ENCODE measurements at regions not wholly inside any gene's neighbourhood (a gene's known extent, or its start where the extent isn't known, plus 50 kb on each side); places are given as distances from the start of the nearest gene placed in this dataset.
"Not testable (repeated sequence)": the region's sequence is repeated elsewhere in the genome, so short reads cannot be mapped to it uniquely, and the experiment has no call there.

DNA sequence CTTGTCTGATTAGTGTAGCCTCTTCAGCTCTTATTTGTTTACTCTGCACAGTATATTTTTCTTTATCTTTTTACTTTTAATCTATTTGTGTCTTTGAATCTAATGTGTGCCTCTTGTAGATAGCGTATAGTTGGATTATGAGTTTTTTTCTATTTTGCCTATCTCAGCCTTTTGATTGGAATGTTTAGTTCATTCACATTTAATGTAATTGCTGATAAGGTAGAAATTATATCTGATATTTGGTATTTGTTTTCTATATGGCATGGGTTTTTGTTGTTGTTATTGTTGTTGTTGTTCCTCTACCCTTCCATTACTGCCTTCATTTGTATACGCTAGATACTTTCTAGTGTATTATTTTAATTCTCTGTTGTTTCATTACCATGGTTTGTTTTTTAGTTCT is 131.7 kb upstream of the GRIK3 start:
- no peak for DNase-seq

DNA sequence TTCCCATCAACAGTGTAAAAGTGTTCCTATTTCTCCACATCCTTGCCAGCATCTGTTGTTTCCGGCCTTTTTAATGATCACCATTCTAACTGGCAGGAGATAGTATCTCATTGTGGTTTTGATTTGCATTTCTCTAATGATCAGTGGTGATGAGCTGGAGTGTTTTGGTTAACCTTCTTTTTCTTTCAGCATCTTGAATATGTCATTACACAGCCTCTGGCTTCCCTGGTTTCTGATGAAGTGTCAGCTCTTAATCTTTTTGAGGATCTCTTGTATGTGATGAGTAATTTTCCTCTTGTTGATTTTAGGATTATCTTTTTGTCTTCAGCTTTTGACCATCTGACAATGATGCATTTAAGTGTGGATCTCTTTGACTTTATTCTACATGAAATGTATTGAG is 133.2 kb upstream of the GRIK3 start:
- peak; percentile 59 for DNase-seq

DNA sequence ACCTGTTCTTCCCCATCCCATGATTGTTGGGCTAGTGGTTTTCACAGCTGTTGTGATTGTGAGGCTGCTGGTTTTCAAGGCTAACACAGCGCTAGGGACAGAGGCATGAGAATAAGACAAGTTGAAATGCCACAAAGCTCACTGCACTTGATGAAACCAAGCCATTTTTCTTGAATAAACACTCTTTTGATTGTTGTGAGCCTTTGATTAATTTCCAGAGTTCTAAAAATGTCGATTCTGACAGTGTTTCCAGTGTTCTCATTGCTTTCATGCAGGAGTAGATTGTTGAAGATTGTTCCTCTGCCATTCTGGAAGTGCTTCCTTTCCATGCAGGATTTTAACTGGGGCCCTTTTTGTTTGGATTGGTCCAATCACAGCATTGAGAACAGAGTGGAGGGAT is 134.9 kb upstream of the GRIK3 start:
- no peak for DNase-seq

DNA sequence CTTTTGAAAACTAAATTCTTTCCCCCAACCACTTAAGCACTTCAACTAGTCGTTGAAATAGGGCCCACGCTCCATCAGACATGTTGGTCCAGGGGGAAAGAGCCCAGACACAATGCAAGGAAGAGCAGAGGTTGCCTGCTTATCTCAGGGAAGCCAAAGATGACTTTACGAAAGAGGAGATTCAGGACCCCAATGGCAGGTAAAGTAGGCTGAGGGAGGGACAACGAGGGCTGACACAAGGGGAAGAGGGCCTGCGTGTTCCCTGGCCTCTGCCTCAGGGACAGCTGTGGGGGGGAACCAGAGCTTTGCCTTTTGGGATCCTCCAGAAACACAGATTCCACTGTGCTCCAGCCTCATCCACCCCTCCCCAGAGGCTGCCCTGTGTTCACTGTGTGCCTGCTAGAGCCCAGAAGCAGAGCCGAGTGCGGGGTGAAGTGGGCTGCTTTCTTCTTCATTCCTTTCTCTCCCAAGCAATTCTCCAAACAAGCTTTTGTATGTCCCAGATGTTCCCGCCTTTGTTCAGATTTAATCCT is 135.5 kb upstream of the GRIK3 start:
- DNase-seq, result no peak

DNA sequence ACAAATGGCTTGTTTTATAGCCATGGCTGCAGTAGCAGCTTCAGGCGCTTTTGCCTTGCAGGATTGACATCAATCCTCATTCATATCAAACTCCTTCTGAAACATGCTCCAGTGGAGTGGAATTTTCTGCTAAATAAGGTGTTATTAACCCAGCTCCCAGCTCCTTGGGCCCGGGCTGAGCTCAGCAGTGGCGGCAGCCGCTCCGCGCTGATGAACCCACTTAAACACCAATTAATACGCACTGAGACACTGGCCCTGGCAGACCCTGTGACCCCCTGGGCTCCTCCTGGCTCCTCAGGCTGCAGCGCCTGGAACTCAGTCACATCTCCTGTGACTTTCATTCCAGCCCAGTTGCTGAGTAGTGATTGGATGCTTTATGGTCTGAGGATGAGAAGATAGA is 137.4 kb upstream of the GRIK3 start:
- DNase-seq, result no peak

DNA sequence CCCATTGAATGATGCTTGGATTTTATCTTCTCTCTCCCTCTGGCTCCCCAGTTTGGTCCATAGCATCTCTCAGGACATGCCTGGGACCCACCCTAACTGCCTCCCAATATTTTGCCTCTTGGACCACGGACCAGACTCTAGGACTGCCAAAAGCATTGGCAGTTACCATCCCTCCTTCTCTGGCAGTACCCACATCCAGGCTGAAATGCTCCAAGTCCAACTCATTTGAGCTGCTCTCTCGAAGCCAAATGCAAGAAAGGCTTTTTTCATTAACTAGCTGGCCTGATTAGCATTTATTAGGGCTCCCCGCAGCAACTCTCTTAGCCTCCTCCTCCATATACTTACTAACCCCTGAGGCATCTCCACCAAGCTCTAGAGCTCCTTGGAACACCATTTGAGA is 140.0 kb upstream of the GRIK3 start:
- DNase-seq, result no peak

DNA sequence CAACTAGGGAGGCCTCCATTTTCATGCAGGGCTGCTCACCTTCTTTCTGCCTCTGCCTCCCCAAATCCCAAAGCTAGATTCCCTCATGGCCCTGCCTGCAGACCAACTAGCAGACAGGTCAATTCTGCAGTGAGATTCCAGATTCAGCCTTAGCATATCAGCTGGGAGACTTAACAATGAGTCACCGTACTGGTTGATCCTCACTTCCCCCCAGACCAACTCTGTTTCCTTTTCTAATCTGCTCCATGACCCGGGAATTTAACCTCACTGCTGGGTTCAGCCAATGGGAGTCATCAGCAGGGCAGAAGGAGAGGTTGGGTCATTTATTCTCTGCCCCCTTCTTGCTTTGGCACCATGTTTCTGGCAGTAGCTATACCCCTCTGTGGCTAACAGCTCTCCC is 140.6 kb upstream of the GRIK3 start:
- no peak for DNase-seq

DNA sequence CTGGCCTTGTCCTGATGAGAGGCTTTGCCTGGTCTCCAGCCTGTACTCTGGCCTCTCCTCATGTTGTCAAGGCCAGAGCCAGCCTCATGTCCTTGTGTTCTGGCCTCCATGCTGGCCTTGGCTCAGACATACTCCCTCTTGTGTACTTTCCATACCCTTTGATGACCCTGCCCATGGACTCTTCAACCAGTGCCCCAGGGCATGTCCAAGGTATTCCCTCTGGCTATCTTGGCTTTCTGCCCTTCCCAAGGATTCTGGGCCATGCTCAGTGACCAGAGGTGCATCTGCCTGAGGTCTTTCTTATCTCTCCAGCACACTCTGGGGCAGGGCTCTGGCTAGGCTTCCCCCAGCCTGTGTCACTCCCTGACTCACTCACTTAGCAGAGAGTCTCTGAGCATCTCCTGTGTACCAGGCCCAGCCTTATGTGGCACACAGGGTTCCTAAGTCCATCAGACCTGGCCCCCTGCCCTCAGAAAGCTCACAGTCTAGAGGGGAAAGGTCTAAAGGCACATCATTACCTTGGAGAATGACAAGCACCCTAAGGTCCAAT is 141.4 kb upstream of the GRIK3 start:
- DNase-seq, result no peak

DNA sequence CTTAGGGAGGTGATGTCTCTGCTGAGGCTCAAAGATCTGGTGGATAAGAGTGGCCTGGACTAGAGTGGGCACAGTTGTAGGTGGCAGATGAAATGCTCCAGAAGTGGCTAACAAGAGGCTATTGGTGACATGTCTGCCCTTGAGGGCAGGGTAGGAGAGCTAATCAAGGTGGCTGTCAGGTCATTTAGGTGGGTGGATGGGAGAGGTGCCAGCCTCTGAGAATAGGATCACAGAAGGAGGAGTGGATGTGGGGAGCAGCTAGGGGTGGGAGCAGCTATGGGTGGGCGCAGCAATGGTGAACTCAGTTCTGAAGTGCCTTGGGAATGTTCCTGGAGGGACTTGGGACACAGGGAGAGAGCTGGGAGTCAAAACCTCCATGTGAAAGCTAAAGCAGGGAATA is 142.0 kb upstream of the GRIK3 start:
- DNase-seq, result no peak

DNA sequence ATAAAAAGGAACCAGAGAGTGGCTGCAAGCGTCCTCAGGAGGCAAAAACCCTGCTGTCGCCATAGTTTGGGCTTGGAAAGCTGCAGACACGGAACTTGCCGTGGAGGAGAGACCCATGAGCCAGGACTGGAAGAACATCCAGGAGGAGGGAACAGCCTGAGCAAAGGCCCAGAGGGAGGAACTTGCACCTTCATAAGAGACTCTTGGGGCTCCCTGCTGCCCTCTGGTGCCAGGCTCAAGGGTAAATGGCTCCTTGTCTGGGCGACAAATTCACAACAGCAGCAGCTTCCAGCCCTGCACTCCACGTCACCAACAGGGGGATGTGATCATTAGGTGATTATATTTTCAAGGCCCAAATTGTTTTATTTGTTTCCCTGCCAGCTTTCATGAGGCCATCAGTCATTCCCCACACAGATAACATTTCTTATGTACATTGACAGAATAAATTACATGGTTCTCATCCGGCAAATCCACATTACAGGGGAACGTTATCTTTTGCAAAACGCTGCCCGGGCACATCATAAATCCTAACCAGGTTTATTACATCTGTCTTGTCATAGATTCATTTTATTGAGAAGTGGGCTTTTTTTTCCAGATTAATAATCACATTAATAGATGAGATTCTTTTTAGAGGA is 143.0 kb upstream of the GRIK3 start:
- peak; percentile 62 for DNase-seq

DNA sequence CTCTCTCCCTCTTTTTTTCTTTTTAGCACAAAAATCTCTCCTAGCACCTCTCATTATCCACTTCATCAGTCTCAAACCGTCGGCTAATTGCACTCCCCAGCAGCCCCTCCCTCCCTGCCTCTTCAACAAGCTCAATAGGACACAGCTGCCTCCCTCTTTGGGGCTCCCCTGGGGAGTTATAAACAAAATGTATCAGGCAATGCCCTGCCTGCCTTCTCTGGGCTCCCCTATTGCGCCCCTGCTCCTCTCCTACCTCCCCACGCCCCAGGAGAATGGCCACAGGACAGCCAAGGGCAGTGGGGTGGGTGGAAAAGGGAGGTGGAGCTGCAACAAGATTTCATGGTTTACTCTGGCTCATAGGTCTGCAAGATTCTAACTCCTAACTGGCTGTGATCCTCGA is 147.1 kb upstream of the GRIK3 start:
- DNase-seq, result peak; percentile 55

DNA sequence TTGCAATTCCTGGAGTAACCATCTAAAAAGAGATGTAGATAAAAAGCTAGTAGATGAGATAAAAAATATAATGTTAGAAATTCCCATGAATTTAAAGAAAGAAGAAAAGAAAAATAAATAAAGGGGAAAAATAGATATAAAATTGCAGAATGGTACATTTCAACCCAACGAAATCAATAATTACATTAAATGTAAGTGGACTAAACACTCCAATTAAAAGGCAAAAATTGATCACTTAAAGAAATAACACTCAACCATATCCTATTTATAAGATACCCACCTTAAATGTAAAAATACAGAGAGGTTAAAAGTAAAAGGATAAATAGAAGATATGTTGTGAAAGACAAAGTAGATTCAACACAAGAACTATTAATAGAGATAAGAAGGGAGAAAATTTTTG is 150.5 kb upstream of the GRIK3 start:
- no peak for DNase-seq

DNA sequence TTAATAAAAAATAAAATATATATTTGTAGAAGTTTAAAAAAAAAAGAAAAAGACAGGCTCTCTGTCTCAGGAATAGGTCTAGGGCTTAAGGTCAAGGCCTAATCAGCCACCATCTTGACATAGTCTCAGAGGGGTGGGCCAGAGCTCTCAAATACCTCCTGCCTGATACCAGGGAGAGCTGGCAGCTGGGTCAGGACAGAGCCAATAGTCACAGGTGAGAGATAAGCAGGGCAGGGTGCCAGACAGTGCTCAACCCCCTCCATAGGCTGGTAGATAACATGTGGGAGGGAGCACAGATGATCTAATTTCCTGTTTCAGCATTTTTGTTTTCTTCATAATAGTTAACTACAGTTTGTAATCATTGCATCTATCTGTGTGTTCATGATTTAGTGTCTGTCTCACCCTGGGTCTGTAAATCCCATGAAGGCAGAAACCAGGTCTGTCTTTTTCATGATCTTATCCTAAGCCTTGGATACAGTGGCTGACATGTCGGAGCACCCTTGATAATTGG is 152.0 kb upstream of the GRIK3 start:
- no peak for DNase-seq

DNA sequence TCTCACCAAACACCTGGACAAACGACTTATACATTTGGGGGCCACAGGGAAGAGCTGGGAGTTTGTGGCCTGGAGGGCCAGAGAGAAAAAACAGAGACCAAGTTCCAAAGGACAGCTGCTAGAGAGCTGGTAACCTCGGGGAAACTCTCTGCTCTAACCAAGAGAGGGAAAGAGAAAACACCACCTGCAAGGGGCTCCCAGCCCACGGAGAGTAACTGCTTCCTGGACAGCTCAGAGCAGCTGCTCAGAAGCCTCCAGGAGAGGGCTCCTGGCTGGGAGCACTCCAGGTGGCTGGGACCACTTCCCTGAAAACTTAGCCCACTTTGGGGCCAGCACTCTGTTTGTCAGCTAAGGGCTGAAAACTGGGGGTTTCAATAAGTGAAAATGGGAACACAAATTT is 154.8 kb upstream of the GRIK3 start:
- DNase-seq, result no peak

DNA sequence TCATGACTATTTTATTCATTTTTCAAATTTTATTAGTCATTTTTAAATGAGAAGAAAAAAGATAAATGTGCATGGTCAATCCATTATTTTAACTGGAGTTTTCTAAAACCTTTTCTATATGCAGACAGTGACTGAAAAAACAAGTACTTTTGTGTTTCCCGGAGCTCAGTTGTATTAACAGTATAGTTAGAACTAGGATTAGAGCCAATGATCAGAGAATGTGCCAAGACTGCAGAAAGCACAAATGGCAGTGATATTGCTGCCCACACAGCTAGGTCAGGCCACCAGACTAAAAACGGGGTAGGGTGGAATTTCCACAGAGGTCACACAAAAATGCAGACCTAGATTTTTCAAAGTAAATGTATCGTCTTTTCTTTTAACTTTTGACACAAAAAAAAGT is 163.1 kb upstream of the GRIK3 start:
- DNase-seq, result no peak

DNA sequence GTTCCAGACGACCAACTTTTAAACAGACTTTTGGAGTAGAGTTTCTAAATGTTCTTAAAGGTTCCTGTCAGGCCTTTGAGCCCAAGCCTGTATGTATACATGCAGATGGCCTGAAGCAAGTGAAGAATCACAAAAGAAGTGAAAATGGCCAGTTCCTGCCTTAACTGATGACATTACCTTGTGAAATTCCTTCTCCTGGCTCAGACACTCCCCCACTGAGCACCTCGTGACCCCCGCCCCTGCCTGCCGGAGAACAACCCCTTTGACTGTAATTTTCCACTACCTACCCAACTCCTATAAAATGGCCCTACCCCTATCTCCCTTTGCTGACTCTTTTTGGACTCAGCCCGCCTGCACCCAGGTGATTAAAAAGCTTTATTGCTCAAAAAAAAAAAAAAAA is 180.0 kb upstream of the GRIK3 start:
- DNase-seq, result not testable (repeated sequence)

DNA sequence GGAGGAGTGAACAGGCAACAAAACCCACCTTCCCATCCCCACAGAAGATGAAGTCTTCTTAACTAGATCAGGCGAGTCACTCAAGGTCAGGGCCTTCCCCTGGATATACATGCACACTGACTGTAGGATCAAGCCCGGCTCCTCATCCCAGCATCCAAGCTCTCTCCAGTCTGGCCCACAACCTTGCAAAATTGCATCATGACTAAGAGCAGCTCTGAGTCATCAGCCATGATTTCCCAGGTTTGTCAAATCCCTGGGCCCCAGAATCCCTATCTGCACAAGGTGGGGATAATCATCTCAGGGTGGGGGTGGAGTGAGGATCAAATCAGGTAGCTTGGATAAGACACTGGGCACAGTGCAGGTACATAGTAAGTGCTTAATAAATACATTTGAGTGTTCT is 199.3 kb upstream of the GRIK3 start:
- DNase-seq, result no peak

DNA sequence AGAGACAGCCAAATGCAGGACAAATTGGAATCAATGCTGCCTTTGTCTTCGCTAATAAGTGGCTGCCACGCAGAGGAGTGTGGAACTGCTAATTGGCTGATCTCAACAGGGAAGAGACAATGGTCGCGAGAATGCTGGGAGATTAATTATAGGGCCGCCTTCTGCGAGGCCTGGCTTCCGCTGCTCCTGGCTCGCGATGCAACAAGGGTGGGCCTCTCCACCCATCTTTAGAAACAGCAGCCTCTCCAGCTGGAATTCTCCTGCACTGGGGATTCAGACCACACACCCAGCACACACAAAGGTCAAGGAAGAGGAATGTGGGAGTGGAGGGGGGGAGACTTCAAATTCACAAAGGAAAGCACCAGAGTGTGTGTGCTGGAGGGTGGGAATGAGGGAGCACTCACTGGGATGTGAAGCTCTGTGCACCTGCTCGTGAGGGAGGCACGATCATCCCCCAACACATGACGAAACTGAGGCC is 200.7 kb upstream of the GRIK3 start:
- no peak for DNase-seq

DNA sequence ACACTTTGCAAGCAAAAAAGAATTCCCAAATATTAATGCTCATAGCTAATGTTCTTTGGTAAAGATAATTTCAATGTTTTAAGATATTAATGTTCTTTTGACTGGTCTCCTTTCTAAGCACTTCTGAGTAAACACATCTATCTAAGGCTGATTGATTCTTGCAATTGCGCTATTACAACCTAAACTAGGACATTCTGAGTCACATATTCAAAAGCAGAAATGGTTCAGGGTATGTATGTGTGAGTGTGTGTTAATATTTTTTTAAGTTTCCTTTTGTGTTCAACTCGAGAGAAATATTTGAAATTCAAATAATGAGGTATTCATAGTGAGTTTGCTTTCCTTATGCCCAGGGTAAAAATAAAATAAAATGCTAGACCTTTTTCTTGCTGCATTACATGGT is 203.6 kb upstream of the GRIK3 start:
- no peak for DNase-seq

DNA sequence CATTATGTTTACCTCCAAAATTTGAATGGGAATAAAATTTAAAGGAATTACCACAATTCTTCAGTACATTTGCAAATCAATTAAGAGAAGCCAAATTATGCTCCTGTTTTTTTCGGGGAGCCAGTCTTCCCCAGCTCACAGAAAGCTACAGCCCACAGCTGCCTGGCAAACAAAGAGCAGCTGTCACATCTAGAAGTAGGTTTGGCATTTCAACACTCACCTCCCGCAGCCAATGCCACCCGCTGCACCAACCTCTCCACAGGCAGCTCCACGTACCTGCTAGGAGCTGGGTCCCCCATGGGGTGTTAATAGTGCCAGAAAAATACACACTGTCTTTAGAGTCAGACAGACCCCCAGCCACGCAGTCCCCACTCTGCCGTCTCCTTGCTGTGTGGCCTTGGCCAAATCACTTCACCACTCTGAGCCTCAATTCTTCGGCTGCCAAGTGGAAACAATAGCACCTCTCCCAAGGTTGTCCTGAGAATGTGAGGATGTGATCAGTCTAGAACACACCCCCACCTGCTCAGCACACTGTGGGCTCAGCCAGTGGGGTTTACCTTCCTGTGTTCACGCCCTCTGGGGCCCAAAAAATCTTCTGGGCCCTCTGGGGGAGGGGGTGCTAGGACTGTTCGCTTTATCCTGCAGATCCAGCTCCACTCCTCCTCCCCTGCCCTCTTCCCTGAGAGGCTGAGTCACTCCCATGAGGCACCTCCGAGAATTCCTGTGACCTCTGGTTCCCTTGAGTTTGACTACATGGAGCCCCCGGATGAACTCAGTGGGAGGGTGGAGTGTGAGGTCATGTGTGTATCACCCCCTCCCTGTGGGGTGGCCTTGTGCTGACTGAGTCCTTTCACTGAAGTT is 204.3 kb upstream of the GRIK3 start:
- DNase-seq, result peak; percentile 92

DNA sequence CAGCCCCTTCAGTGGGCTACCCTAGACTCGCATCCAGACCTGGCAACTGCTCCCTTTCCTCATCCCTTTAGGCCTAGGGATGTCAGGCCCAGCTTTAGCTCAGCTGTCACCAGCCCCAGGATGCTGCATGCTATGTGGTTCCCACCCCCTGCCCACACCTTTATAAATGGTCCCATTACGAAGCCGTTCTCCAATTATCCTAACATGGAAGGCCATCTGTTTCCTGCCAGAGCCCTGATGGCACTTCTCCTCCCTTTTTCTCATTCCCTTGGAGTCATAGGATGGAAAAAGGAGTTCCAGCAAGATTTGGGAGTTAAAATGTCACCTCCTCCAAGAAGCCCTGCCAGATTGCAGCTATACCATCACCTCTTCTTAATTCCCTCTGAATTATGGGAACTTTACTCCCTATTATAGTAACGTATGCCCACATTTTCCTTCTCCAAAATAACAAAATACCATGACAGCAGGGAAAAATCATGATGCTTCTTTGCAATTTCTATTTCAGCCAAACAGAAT is 205.0 kb upstream of the GRIK3 start:
- peak; percentile 36 for DNase-seq

DNA sequence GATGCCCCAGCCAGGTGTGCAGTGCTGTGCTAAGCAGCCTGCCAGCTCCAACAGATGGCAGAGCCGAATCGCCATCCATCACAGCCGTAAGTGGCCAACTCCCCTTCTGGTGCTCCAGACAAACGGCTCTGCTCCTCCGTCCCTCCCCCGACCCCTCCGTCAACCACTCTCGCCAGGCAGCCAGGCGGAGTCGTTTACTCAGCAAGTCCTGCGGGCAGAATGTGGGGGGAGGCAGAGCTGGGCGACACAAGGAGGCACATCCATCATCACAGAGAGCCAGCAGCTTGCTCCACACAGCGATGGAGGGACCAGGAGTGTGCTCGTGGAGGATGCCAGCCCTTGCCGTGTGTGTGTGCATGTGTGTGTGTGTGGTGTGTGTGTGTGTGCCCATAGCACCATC is 206.6 kb upstream of the GRIK3 start:
- peak; percentile 92 for DNase-seq

DNA sequence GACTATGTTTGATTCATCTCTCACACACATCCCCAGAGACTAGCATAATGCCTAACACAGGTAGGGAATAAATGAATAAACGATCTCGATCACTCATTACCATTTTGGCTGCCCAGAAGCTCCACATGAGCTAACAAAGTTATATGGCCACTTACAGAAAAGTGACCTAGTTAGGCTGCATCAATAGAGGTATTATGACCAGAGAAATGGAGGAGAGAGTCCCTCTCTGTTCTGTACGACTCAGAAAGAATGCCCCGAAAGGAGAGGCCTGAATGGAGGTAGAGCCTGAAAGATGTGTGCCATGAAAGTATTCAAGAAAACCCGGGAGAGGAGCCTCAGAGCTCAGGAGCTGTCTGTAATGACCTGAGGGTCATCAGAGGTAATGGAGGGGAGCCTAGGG is 208.2 kb upstream of the GRIK3 start:
- no peak for DNase-seq

Data from NCI-H345 (cell line).